Calu3 (cell line): ENCODE measurements at regions not wholly inside any gene's neighbourhood (a gene's known extent, or its start where the extent isn't known, plus 50 kb on each side); places are given as distances from the start of the nearest gene placed in this dataset.

Experiments used
- BruUV-seq: library from RNA; stranded (reverse); fragments of 400-500 nt; replicated peaks from 2 replicates; lab custom pipeline; 2021; lab: Mats Ljungman, UMichigan
- CTCF ChIA-PET: fragments of 300-600 bp; sonication (Branson Sonifier 250); formaldehyde crosslinking; loops from one replicate; lab custom pipeline; 2022; ENCODE audit warnings: antibody characterized with exemption; lab: Charles Lee
- DNase-seq: peaks from one replicate; pipeline ENCODE4 v3.0.0; 2022
- H3K27ac Mint-ChIP-seq: one replicate; pipeline ENCODE4 v1.8.0; 2022; ENCODE audit warnings: mixed read lengths; ENCODE audit not compliant: unreplicated experiment
- H3K27me3 Mint-ChIP-seq: one replicate; pipeline ENCODE4 v1.8.0; 2022; ENCODE audit warnings: mixed read lengths; ENCODE audit not compliant: unreplicated experiment
- H3K36me3 Mint-ChIP-seq: one replicate; pipeline ENCODE4 v1.8.0; 2022; ENCODE audit warnings: mild to moderate bottlenecking, moderate library complexity, mixed read lengths; ENCODE audit not compliant: insufficient read depth, unreplicated experiment
- H3K4me1 Mint-ChIP-seq: one replicate; pipeline ENCODE4 v1.8.0; 2022; ENCODE audit warnings: mild to moderate bottlenecking, low read depth, mixed read lengths; ENCODE audit not compliant: unreplicated experiment
- H3K4me3 Mint-ChIP-seq: one replicate; pipeline ENCODE4 v1.8.0; 2022; ENCODE audit warnings: mild to moderate bottlenecking, low read depth, moderate library complexity, mixed read lengths; ENCODE audit not compliant: unreplicated experiment
- H3K9me3 Mint-ChIP-seq: one replicate; pipeline ENCODE4 v1.8.0; 2022; ENCODE audit warnings: low read depth, mixed read lengths; ENCODE audit not compliant: unreplicated experiment
- CTCF ChIP-seq: fragments of 200-600 bp; IDR thresholded peaks from one replicate; pipeline ENCODE4 v1.8.0; 2022; ENCODE audit warnings: antibody characterized with exemption; ENCODE audit not compliant: unreplicated experiment
- intact Hi-C: fragments of 100-400 bp; cut with micrococcal nuclease; formaldehyde crosslinking; loops from one replicate; pipeline ENCODE4 v1.10.0; 2022; ENCODE audit not compliant: unreplicated experiment

- Mint-ChIP-seq H3K9me3 (no peaks in the 10 kb centered on the region), H3K27me3 (no peaks in the 10 kb centered on the region), H3K4me3 (no peak overlapping the region), H3K27ac (no peak overlapping the region), H3K36me3 (no peaks in the 10 kb centered on the region), H3K4me1 (no peaks in the 10 kb centered on the region)
- no TSS peak for BruUV-seq
- intact Hi-C loops: no loop called here
- no peak for DNase-seq
- no peak for TF ChIP-seq CTCF
- CTCF ChIA-PET: no interaction called here
These were observed 134.2 kb upstream of the ALCAM start for GRCh38 chr3:105232553-105232952.

- H3K9me3 Mint-ChIP-seq: no peaks in the 10 kb centered on the region
- no peak for TF ChIP-seq CTCF
- no peaks in the 10 kb centered on the region for H3K27me3 Mint-ChIP-seq
- intact Hi-C loops: no loop called here
- BruUV-seq: no TSS peak
- no peak overlapping the region for H3K27ac Mint-ChIP-seq
- H3K4me1 Mint-ChIP-seq: no peaks in the 10 kb centered on the region
- no peak for DNase-seq
- CTCF ChIA-PET: no interaction called here
- no peaks in the 10 kb centered on the region for H3K36me3 Mint-ChIP-seq
- H3K4me3 Mint-ChIP-seq: no peak overlapping the region
These were observed 133.7 kb upstream of the ALCAM start for GRCh38 chr3:105233010-105233409.

GRCh38 chr3:105235221-105235620, 131.5 kb upstream of the ALCAM start:
- BruUV-seq: no TSS peak
- Mint-ChIP-seq H3K36me3 (no peaks in the 10 kb centered on the region), H3K27ac (no peak overlapping the region), H3K4me3 (no peak overlapping the region), H3K4me1 (no peaks in the 10 kb centered on the region), H3K9me3 (no peaks in the 10 kb centered on the region), H3K27me3 (no peaks in the 10 kb centered on the region)
- CTCF ChIA-PET: no interaction called here
- no peak for DNase-seq
- TF ChIP-seq CTCF: no peak
- intact Hi-C loops: no loop called here

GRCh38 chr3:105235785-105236184, 130.9 kb upstream of the ALCAM start:
- Mint-ChIP-seq H3K27ac (no peak overlapping the region), H3K4me1 (no peaks in the 10 kb centered on the region), H3K9me3 (no peaks in the 10 kb centered on the region), H3K27me3 (no peaks in the 10 kb centered on the region), H3K4me3 (no peak overlapping the region), H3K36me3 (no peaks in the 10 kb centered on the region)
- no peak for DNase-seq
- TF ChIP-seq CTCF: no peak
- CTCF ChIA-PET: no interaction called here
- intact Hi-C loops: no loop called here
- BruUV-seq: no TSS peak
